NT2/D1 (cell line): ENCODE measurements at regions not wholly inside any gene's neighbourhood (a gene's known extent, or its start where the extent isn't known, plus 50 kb on each side); places are given as distances from the start of the nearest gene placed in this dataset.

Experiments used
- DNase-seq: peaks from one replicate; pipeline ENCODE4 v3.0.0-alpha.2; 2011; ENCODE audit warnings: low read depth, low spot score
- H3K27me3 ChIP-seq: 2 replicates; pipeline ENCODE4 v1.6.0; 2011; ENCODE audit warnings: mild to moderate bottlenecking; ENCODE audit not compliant: insufficient read length, insufficient read depth
- H3K36me3 ChIP-seq: 2 replicates; pipeline ENCODE4 v1.6.1; 2011; ENCODE audit warnings: mild to moderate bottlenecking, low read length, mixed read lengths; ENCODE audit not compliant: insufficient read depth, insufficient read length
- H3K4me1 ChIP-seq: 2 replicates; pipeline ENCODE4 v1.5.1; 2011; ENCODE audit not compliant: insufficient read depth, insufficient read length
- H3K4me3 ChIP-seq: 2 replicates; pipeline ENCODE4 v1.5.1; 2011; ENCODE audit warnings: low read depth; ENCODE audit not compliant: insufficient read length
- H3K9ac ChIP-seq: 2 replicates; pipeline ENCODE4 v1.6.0; 2011; ENCODE audit warnings: low read depth; ENCODE audit not compliant: insufficient read length
- H3K9me3 ChIP-seq: 2 replicates; pipeline ENCODE4 v1.5.1; 2011; ENCODE audit warnings: mild to moderate bottlenecking, low read length; ENCODE audit not compliant: insufficient read depth
- SUZ12 ChIP-seq: IDR thresholded peaks from 2 replicates; pipeline ENCODE4 v1.6.1; 2011; ENCODE audit not compliant: insufficient read length, insufficient read depth; ENCODE audit errors: extremely low read depth
- YY1 ChIP-seq: IDR thresholded peaks from 2 replicates; pipeline ENCODE4 v1.6.1; 2011; ENCODE audit not compliant: insufficient read length, insufficient read depth
- ZNF274 ChIP-seq: IDR thresholded peaks from 2 replicates; pipeline ENCODE4 v1.6.1; 2011; ENCODE audit warnings: mild to moderate bottlenecking, low read depth, low read length

DNA sequence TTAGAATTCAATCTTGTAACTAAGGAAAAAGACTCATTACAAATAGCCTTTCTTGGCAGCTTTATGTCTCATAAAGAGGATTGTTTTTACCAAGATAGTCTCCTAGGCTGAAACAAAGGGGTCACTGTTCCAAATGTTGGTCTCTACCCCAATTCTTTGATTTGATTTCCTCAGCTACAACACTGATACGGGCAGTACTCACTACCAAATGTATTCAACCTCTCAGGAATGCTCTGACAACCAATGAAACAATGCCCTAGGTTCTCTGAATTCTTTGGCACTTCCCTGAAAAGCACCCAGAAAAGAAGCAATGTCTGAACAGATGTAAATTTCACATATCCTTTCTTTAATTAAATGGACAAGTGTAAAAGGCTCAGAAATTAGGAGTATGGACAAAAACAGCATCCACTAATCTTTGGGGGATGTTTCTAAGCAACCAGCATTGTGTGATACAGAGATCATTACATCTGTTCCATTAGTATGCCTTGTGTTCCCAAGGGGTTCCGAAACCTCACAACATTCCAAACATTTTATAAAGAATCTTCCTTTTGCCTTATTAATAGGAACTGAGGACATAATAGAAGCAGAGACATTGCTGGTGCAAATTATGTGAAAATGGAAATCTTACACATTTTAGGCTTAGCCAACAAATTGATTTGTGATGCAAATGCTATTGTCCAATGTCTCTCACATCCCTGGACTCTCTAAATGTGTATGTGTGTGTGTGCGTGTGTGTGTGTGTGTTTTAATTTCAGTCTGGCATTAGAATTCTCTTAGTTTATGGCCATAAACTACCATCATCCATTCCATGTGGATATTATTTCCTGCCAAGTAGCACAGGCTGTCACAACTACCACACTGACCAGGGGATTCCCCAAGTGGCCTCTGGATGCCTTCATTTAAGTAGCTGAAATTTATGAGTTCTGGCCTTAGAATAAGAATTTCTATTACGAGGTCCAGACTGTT, 276.0 kb downstream of the MTX2 start:
- Histone ChIP-seq H3K9ac (no peak overlapping the region), H3K36me3 (no peaks in the 10 kb centered on the region), H3K27me3 (no peaks in the 10 kb centered on the region), H3K4me3 (no peak overlapping the region), H3K9me3 (no peaks in the 10 kb centered on the region), H3K4me1 (no peaks in the 10 kb centered on the region)
- no peak for DNase-seq
- TF ChIP-seq SUZ12 (no peak), ZNF274 (no peak), YY1 (no peak)

DNA sequence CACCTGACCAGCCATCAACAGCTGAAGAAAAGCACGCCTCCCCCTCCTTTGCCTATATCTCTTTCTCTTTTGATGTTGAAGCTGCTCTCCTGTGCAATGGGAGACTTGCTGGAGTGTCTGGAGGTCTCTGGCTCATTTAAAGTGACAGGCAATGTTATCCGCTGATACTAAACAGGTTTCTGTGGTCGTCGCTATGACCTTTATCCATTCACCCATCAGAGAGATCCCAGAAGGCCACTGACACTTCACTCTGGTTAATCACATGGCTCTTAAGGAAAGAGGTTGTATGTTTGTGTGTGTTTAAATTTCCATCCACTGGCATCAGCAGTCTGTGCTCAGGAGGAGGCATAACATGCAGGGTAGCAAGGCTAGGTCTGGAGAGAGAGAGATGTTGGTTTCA, 277.3 kb downstream of the MTX2 start:
- H3K27me3 ChIP-seq, result no peaks in the 10 kb centered on the region
- no peaks in the 10 kb centered on the region for H3K9me3 ChIP-seq
- no peak for DNase-seq
- no peak for TF ChIP-seq SUZ12
- TF ChIP-seq ZNF274, result no peak
- no peak for TF ChIP-seq YY1
- H3K36me3 ChIP-seq, result no peaks in the 10 kb centered on the region
- no peak overlapping the region for H3K9ac ChIP-seq
- no peaks in the 10 kb centered on the region for H3K4me1 ChIP-seq
- H3K4me3 ChIP-seq, result no peak overlapping the region

DNA sequence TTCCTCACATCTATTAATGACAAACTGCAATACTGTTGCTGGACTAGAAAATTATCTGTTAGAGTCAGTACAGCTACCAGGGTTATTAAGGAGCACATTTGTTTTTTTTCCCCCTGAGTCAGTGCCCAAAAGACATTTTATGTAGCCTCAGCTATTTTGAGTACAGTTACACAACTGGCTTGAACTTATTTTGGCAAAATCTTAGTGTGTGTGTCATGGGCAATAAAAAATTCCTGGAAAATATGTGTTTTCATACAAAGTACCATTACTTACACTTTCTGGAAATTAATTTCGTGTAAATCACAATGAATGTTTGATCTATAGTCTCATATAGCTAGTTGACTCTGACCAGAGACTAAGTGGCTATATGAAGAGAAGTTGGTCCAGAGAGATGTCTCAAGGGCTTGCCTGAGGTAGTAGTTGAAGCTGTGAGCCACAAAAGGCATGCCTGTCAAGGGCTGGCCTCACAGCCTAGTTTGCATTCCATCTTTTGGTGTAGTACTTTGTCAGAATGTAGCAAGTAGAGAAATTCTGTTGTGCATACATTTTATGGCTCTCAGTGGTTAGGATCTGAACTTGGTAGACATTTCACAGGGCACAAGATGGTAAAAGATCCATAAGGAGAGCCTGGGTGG, 283.4 kb downstream of the MTX2 start:
- TF ChIP-seq YY1 (no peak), SUZ12 (no peak), ZNF274 (no peak)
- Histone ChIP-seq H3K36me3 (no peaks in the 10 kb centered on the region), H3K4me3 (no peak overlapping the region), H3K9ac (no peak overlapping the region), H3K9me3 (no peaks in the 10 kb centered on the region), H3K27me3 (no peaks in the 10 kb centered on the region), H3K4me1 (no peaks in the 10 kb centered on the region)
- DNase-seq, result no peak

DNA sequence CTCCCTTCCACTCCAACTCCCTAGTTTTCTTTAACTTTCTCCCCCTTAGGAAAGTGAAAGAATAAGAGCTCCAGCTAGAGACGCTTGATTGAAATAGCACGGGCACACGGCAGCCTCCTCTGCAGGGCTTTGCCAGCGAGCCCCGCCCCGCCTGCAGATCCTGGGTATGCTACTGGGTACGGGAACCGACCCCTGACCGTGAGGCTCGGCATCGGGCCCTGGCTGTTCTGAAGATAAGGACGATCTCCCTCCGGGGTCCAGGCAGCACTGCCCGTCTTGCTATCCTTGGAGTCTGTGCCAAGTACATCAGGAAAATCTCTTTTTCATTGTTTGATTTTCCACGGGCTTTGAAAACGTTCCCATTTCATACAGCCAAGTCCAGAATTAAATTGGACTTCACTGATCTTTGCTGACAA, 284.5 kb downstream of the MTX2 start:
- Histone ChIP-seq H3K4me3 (no peak overlapping the region), H3K4me1 (no peaks in the 10 kb centered on the region), H3K9ac (no peak overlapping the region), H3K27me3 (no peaks in the 10 kb centered on the region), H3K9me3 (no peaks in the 10 kb centered on the region), H3K36me3 (no peaks in the 10 kb centered on the region)
- TF ChIP-seq ZNF274 (no peak), SUZ12 (no peak), YY1 (no peak)
- no peak for DNase-seq

DNA sequence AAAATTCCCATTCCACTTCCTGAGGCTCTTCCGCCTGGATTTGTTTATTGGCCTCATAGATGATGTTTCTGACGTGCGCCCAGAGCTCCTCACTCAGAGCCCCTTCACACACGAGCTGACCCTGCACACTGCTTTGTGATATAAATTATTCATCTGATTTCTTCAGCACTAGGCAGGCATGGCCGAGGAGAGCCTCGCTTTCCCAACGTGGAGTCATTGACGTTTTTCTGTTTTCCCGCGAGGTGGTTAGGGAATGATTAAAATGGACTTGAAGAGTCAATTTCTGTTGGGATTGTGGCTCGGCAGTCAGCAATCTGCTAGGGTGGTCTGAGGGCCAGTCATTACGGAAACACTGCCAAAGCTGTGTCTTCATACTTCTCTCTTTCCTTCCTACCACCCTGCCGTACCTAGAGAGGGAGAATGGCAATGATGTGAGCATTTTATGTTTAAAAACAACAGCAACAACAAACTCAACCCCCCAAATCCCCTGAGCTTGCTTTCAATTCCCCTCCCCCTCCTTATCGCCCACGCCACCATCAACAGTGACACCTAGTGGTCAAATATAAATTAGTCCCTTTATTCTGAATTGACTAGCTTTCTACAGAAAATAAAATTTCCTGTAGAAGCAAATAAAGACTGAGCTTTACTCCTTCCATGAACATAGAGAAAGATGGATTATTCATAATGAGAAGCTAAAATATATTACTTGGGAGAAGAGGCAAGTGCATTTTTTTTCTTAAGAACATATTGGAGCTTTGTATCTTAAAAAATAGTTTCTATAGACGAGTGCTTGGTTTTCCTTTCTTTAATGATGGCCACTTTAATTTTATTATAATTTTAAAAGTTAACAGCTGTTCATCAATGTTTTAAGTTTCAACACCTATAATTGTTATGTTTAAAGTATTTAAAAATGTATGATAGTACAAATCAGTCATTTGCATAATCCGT, 285.1 kb downstream of the MTX2 start:
- no peak overlapping the region for H3K4me3 ChIP-seq
- TF ChIP-seq SUZ12 (no peak), ZNF274 (no peak), YY1 (no peak)
- no peaks in the 10 kb centered on the region for H3K36me3 ChIP-seq
- no peaks in the 10 kb centered on the region for H3K9me3 ChIP-seq
- peak; percentile 51 for DNase-seq
- no peaks in the 10 kb centered on the region for H3K4me1 ChIP-seq
- H3K9ac ChIP-seq, result no peak overlapping the region
- H3K27me3 ChIP-seq, result no peaks in the 10 kb centered on the region

DNA sequence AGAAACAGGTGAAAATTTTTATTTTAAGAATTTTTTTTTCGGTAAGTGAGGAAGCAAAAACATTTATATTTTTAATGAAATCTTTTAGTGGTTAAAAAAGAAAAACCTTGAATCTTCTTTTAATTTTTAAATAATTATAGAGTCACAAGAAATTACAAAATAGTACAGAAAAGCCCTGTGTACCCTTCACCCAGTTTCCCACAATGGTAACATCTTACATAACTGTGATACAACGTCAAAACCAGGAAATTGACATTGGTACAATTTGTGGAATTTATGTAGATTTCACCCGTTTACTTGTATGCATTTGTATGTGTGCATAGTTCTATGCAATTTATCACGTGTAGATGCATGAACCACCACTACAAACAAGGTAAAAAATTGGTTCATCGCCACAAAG, 285.9 kb downstream of the MTX2 start:
- no peak for DNase-seq
- TF ChIP-seq ZNF274 (no peak), YY1 (no peak), SUZ12 (no peak)
- Histone ChIP-seq H3K27me3 (no peaks in the 10 kb centered on the region), H3K9me3 (no peaks in the 10 kb centered on the region), H3K4me3 (no peak overlapping the region), H3K36me3 (no peaks in the 10 kb centered on the region), H3K9ac (no peak overlapping the region), H3K4me1 (no peaks in the 10 kb centered on the region)
